HepG2 (cell line): ENCODE measurements at regions not wholly inside any gene's neighbourhood (a gene's known extent, or its start where the extent isn't known, plus 50 kb on each side); places are given as distances from the start of the nearest gene placed in this dataset.

Experiments
- ATM ChIP-seq: fragments of 450-650 bp; IDR thresholded peaks from 2 replicates; pipeline ENCODE4 v1.7.1; 2017; ENCODE audit warnings: mild to moderate bottlenecking, borderline replicate concordance
- BHLHE40 ChIP-seq: IDR thresholded peaks from 2 replicates; pipeline ENCODE4 v1.6.1; 2011; ENCODE audit warnings: low read length, improper control_type of control experiment
- CREB3 ChIP-seq: sonication (generic); formaldehyde crosslinking; IDR thresholded peaks from 2 replicates; pipeline ENCODE4 v1.5.0; 2020; ENCODE audit warnings: missing genetic modification reagents
- CSRNP2 ChIP-seq: sonication (generic); formaldehyde crosslinking; conservative IDR thresholded peaks from 2 replicates; pipeline ENCODE4 v1.8.0; 2022; ENCODE audit warnings: low read depth, missing genetic modification reagents
- CTCF ChIP-seq: sonication (generic); formaldehyde crosslinking; IDR thresholded peaks from 2 replicates; pipeline ENCODE4 v1.5.0; 2020; ENCODE audit warnings: mild to moderate bottlenecking, missing genetic modification reagents, moderate library complexity
- EHMT2 ChIP-seq: fragments of 200-600 bp; sonication (generic); IDR thresholded peaks from 2 replicates; pipeline ENCODE4 v1.7.0; 2017; ENCODE audit warnings: antibody characterized with exemption, low read depth, low read length, borderline replicate concordance
- EP300 ChIP-seq, 3 experiments: sonication (generic) in 1 of 3; formaldehyde crosslinking in 1 of 3; IDR thresholded peaks; 2 replicates each; pipeline versions ENCODE4 v1.5.1 to v1.6.1; 2011 to 2020; ENCODE audit warnings: low read depth in 2 of 3, low read length in 2 of 3, borderline replicate concordance in 1 of 3, improper control_type of control experiment in 1 of 3, mild to moderate bottlenecking in 1 of 3, missing genetic modification reagents in 1 of 3, moderate library complexity in 1 of 3
- EZH2 ChIP-seq: conservative IDR thresholded peaks from 2 replicates; pipeline ENCODE4 v1.6.1; 2012; ENCODE audit warnings: mild to moderate bottlenecking, low read depth, low read length, moderate library complexity
- KDM4B ChIP-seq: sonication (generic); formaldehyde crosslinking; IDR thresholded peaks from 2 replicates; pipeline ENCODE4 v1.4.0; 2020; ENCODE audit warnings: missing genetic modification reagents
- MXI1 ChIP-seq: IDR thresholded peaks from 3 replicates; pipeline ENCODE4 v1.6.1; 2012; ENCODE audit warnings: low read depth, low read length, inconsistent platforms, borderline replicate concordance
- TOPORS ChIP-seq: sonication (generic); formaldehyde crosslinking; IDR thresholded peaks from 2 replicates; pipeline ENCODE4 v1.8.0; 2023; ENCODE audit warnings: mild to moderate bottlenecking, missing genetic modification reagents
- USF2 ChIP-seq, 2 experiments: sonication (generic) in 1 of 2; formaldehyde crosslinking in 1 of 2; IDR thresholded peaks; 2 replicates each; pipeline versions ENCODE4 v1.5.1 to v1.6.1; 2011 to 2020; ENCODE audit warnings: borderline replicate concordance in 1 of 2, low read depth in 1 of 2, low read length in 1 of 2, mild to moderate bottlenecking in 1 of 2, missing genetic modification reagents in 1 of 2, moderate library complexity in 1 of 2
- ZNF274 ChIP-seq: sonication (generic); formaldehyde crosslinking; IDR thresholded peaks from 2 replicates; pipeline ENCODE4 v1.5.1; 2020; ENCODE audit warnings: mild to moderate bottlenecking, missing genetic modification reagents
- ZNF503 ChIP-seq: sonication (generic); formaldehyde crosslinking; IDR thresholded peaks from 2 replicates; pipeline ENCODE4 v1.4.0; 2020; ENCODE audit warnings: missing genetic modification reagents

GRCh38 chr11:95322539-95322938 lies 91.5 kb upstream of the SESN3 start:
- TF ChIP-seq EP300 (IDR thresholded peaks at IDR 0.05; ENCODE audit: low read depth in 2 of 2, low read length in 2 of 2) (no peak), EP300 (CRISPR knock-in tag; IDR thresholded peaks at IDR 0.05; ENCODE audit: borderline replicate concordance) (no peak), EHMT2 (no peak), CREB3 (CRISPR knock-in tag) (no peak), BHLHE40 (no peak), ATM (no peak), CTCF (no peak), EZH2 (no peak), MXI1 (no peak), ZNF274 (CRISPR knock-in tag) (no peak), ZNF503 (no peak), TOPORS (no peak), KDM4B (CRISPR knock-in tag) (no peak), USF2 (IDR thresholded peaks at IDR 0.05; ENCODE audit: low read depth, low read length) (no peak), USF2 (CRISPR knock-in tag; IDR thresholded peaks at IDR 0.05; ENCODE audit: borderline replicate concordance) (no peak), CSRNP2 (no peak)
